PC-3 (cell line): ENCODE measurements at regions not wholly inside any gene's neighbourhood (a gene's known extent, or its start where the extent isn't known, plus 50 kb on each side); places are given as distances from the start of the nearest gene placed in this dataset.

Experiments used
- ATAC-seq: fragments of 200-7000 bp; cut with Tn5 transposase; 2 replicates; pipeline ENCODE4 v1.9.1; 2020; ENCODE audit warnings: mild to moderate bottlenecking, moderate library complexity
- BruUV-seq: library from RNA; stranded (reverse); fragments of 400-500 nt; replicated peaks from 2 replicates; lab custom pipeline; 2021; lab: Mats Ljungman, UMichigan
- CTCF ChIA-PET: fragments of 300-600 bp; sonication (Branson Sonifier 250); formaldehyde crosslinking; loops from one replicate; lab custom pipeline; 2022; ENCODE audit warnings: antibody characterized with exemption; lab: Charles Lee
- POLR2A ChIA-PET: fragments of 300-600 bp; sonication (Branson Sonifier 250); formaldehyde crosslinking; loops from one replicate; lab custom pipeline; 2022; ENCODE audit warnings: antibody characterized with exemption; ENCODE audit not compliant: unreplicated experiment; lab: Charles Lee
- DNase-seq: peaks from one replicate; pipeline ENCODE4 v3.0.0-alpha.2; 2015
- H2AFZ ChIP-seq: fragments of 300-600 bp; sonication (generic); 2 replicates; pipeline ENCODE4 v1.6.0; 2016; ENCODE audit warnings: antibody characterized with exemption, low read length
- H3F3A ChIP-seq: fragments of 300-600 bp; sonication (generic); one replicate; pipeline ENCODE4 v1.6.0; 2017; ENCODE audit warnings: antibody characterized with exemption, low read length, control low read depth, mild to moderate bottlenecking; ENCODE audit not compliant: unreplicated experiment
- H3K27ac ChIP-seq: fragments of 300-600 bp; sonication (generic); 2 replicates; pipeline ENCODE4 v1.5.1; 2016; ENCODE audit warnings: mild to moderate bottlenecking, low read length
- H3K27me3 ChIP-seq: fragments of 300-600 bp; sonication (generic); 2 replicates; pipeline ENCODE4 v1.6.1; 2016; ENCODE audit warnings: low read length, mixed read lengths
- H3K36me3 ChIP-seq: fragments of 300-600 bp; sonication (generic); 2 replicates; pipeline ENCODE4 v1.6.1; 2016; ENCODE audit warnings: low read depth, mixed run types, low read length, mixed read lengths
- H3K4me1 ChIP-seq: fragments of 300-600 bp; sonication (generic); 2 replicates; pipeline ENCODE4 v1.5.1; 2016; ENCODE audit warnings: low read length; ENCODE audit not compliant: insufficient read depth
- H3K4me2 ChIP-seq: fragments of 300-600 bp; sonication (generic); 2 replicates; pipeline ENCODE4 v1.6.0; 2016; ENCODE audit warnings: low read length
- H3K4me3 ChIP-seq: fragments of 300-600 bp; sonication (generic); 2 replicates; pipeline ENCODE4 v1.5.1; 2016; ENCODE audit warnings: mild to moderate bottlenecking, low read length, mixed read lengths
- H3K79me2 ChIP-seq: fragments of 300-600 bp; sonication (generic); 2 replicates; pipeline ENCODE4 v1.6.1; 2017; ENCODE audit warnings: low read length, mixed read lengths
- H3K9ac ChIP-seq: fragments of 300-600 bp; sonication (generic); 2 replicates; pipeline ENCODE4 v1.6.0; 2016; ENCODE audit warnings: mild to moderate bottlenecking, low read length
- H3K9me2 ChIP-seq: fragments of 300-600 bp; sonication (generic); replicated peaks from 2 replicates; pipeline ENCODE4 v1.6.1; 2016; ENCODE audit warnings: mixed run types, low read length, mixed read lengths
- H3K9me3 ChIP-seq: fragments of 300-600 bp; sonication (generic); 2 replicates; pipeline ENCODE4 v1.6.1; 2016; ENCODE audit warnings: low read length, mixed read lengths
- H4K20me1 ChIP-seq: fragments of 300-600 bp; sonication (generic); 2 replicates; pipeline ENCODE4 v1.6.1; 2016; ENCODE audit warnings: low read length, mixed read lengths
- EZH2 ChIP-seq: fragments of 300-600 bp; sonication (generic); IDR thresholded peaks from one replicate; pipeline ENCODE4 v1.6.1; 2017; ENCODE audit warnings: antibody characterized with exemption, mild to moderate bottlenecking, low read length; ENCODE audit not compliant: unreplicated experiment
- EZH2phosphoT487 ChIP-seq: fragments of 300-600 bp; sonication (generic); IDR thresholded peaks from 2 replicates; pipeline ENCODE4 v1.6.1; 2018; ENCODE audit warnings: mild to moderate bottlenecking, antibody characterized with exemption, low read length, borderline replicate concordance
- intact Hi-C: fragments of 100-400 bp; cut with micrococcal nuclease; formaldehyde crosslinking; loops from 2 replicates; pipeline ENCODE4 v1.9.0; 2023
- TF ChIP-seq, protein P1 (sequence below): fragments of 300-600 bp; sonication (generic); conservative IDR thresholded peaks from 2 replicates; pipeline ENCODE4 v1.5.1; 2017; ENCODE audit warnings: antibody characterized with exemption, low read depth, mild to moderate bottlenecking, low read length

DNA sequence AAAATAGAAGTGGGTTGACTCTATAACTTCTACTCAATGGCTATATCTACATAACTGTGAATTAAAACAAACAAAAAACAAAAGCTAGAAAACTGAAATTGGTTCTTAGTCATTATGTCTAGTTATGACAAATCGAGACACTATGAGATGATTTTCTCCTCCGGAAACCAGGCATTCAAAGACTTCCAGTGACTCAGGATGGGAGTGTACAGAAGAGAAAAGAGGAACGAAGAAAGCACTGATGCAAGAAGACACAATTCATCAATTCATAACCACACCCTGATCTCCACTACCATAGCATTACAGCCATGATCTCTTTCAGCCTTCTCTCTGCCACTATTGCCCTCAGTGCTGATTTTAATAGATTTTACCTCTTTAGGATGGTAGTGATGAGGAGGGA lies 253.6 kb downstream of the CBLL2 start:
- peak; percentile 97 for ATAC-seq
- H3K4me3 ChIP-seq, result no peak overlapping the region
- H3K79me2 ChIP-seq, result no peaks in the 10 kb centered on the region
- no peaks in the 10 kb centered on the region for H3K36me3 ChIP-seq
- no peaks in the 10 kb centered on the region for H3F3A ChIP-seq
- BruUV-seq, result no TSS peak
- peak; percentile 93 for DNase-seq
- intact Hi-C loops, result loop anchor here (10.0 kb wide), 2 partner anchors 152 to 212 kb away; no protein-coding TSS in a partner anchor
- H3K9me2 ChIP-seq, result no peaks in the 10 kb centered on the region
- POLR2A ChIA-PET, result no interaction called here
- TF ChIP-seq, protein P1, sequence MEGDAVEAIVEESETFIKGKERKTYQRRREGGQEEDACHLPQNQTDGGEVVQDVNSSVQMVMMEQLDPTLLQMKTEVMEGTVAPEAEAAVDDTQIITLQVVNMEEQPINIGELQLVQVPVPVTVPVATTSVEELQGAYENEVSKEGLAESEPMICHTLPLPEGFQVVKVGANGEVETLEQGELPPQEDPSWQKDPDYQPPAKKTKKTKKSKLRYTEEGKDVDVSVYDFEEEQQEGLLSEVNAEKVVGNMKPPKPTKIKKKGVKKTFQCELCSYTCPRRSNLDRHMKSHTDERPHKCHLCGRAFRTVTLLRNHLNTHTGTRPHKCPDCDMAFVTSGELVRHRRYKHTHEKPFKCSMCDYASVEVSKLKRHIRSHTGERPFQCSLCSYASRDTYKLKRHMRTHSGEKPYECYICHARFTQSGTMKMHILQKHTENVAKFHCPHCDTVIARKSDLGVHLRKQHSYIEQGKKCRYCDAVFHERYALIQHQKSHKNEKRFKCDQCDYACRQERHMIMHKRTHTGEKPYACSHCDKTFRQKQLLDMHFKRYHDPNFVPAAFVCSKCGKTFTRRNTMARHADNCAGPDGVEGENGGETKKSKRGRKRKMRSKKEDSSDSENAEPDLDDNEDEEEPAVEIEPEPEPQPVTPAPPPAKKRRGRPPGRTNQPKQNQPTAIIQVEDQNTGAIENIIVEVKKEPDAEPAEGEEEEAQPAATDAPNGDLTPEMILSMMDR, result no peak
- TF ChIP-seq EZH2phosphoT487 (no peak), EZH2 (no peak)
- H3K27me3 ChIP-seq, result no peaks in the 10 kb centered on the region
- peaks cover 19% of the 10 kb centered on the region for H3K4me1 ChIP-seq
- no peaks in the 10 kb centered on the region for H4K20me1 ChIP-seq
- no peaks in the 10 kb centered on the region for H3K9me3 ChIP-seq
- peak overlapping the region; percentile 90 for H3K27ac ChIP-seq
- H2AFZ ChIP-seq, result peak overlapping the region; percentile 38
- CTCF ChIA-PET, result no interaction called here
- H3K4me2 ChIP-seq, result peak overlapping the region; percentile 38
- peak overlapping the region; percentile 52 for H3K9ac ChIP-seq

DNA sequence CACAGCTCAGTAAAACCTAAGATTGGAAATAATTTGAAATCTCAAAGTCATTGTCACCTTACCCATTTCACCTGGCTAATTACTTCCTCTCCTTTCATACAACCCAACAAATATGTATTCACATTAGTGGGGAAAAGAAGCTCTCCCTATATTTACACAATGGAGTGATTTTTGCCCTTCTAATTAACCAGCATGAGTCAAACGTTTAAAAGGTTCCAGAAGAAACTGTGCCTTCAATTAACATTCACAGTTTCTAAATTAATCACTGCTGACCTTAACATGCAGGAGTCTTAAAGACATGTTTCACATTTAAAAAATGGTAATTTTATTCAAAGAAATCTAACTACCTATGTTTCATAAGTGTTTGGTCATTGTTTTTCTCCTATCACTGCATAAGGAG lies 254.6 kb downstream of the CBLL2 start:
- Histone ChIP-seq H4K20me1 (no peaks in the 10 kb centered on the region), H3K27me3 (no peaks in the 10 kb centered on the region), H3K9me3 (no peaks in the 10 kb centered on the region), H3K4me2 (no peak overlapping the region), H3K9me2 (no peaks in the 10 kb centered on the region), H3K79me2 (no peaks in the 10 kb centered on the region), H3K4me3 (no peak overlapping the region), H3K27ac (peak overlapping the region; percentile 90; the same call in 1 of the 2 replicates), H3K36me3 (no peaks in the 10 kb centered on the region), H2AFZ (no peak overlapping the region), H3K9ac (peak overlapping the region; percentile 52; the same call in 1 of the 2 replicates), H3F3A (no peaks in the 10 kb centered on the region), H3K4me1 (peaks cover 19% of the 10 kb centered on the region)
- ATAC-seq, result no peak
- TF ChIP-seq, protein P1, result no peak
- TF ChIP-seq EZH2, result no peak
- TF ChIP-seq EZH2phosphoT487, result no peak
- CTCF ChIA-PET, result no interaction called here
- no TSS peak for BruUV-seq
- POLR2A ChIA-PET, result no interaction called here
- intact Hi-C loops, result loop anchor here (10.0 kb wide), 2 partner anchors 153 to 213 kb away; no protein-coding TSS in a partner anchor
- DNase-seq, result no peak

GRCh38 chrX:22533898-22534297 lies 261.2 kb downstream of the CBLL2 start:
- Histone ChIP-seq H3K9me3 (no peaks in the 10 kb centered on the region), H3K4me2 (no peak overlapping the region), H3K79me2 (no peaks in the 10 kb centered on the region), H4K20me1 (no peaks in the 10 kb centered on the region), H3K27ac (peak overlapping the region; percentile 30; the same call in 1 of the 2 replicates), H3K9ac (no peak overlapping the region), H3F3A (no peaks in the 10 kb centered on the region), H3K27me3 (no peaks in the 10 kb centered on the region), H3K4me1 (peaks cover 32% of the 10 kb centered on the region; the same call in 1 of the 2 replicates), H3K9me2 (no peaks in the 10 kb centered on the region), H3K36me3 (no peaks in the 10 kb centered on the region), H2AFZ (no peak overlapping the region; the same call in 1 of the 2 replicates), H3K4me3 (no peak overlapping the region)
- ChIA-PET CTCF (no interaction called here), POLR2A (no interaction called here)
- ATAC-seq (no peak), DNase-seq (no peak)
- no TSS peak for BruUV-seq
- intact Hi-C loops, result no loop called here
- TF ChIP-seq EZH2 (no peak), EZH2phosphoT487 (no peak)
- TF ChIP-seq, protein P1, result no peak
